MCF 10A (cell line): ENCODE measurements at regions not wholly inside any gene's neighbourhood (a gene's known extent, or its start where the extent isn't known, plus 50 kb on each side); places are given as distances from the start of the nearest gene placed in this dataset.

Experiments
- BruUV-seq: library from RNA; stranded (reverse); fragments of 400-500 nt; replicated peaks from 2 replicates; lab custom pipeline; 2021; lab: Mats Ljungman, UMichigan
- CTCF ChIA-PET: fragments of 300-600 bp; sonication (Branson Sonifier 250); formaldehyde crosslinking; extraction: SDS; loops from one replicate; lab custom pipeline; 2021; ENCODE audit warnings: antibody characterized with exemption, inconsistent platforms; lab: Yijun Ruan, JAX
- POLR2A ChIA-PET: fragments of 300-600, 350-650 bp; sonication (Branson Sonifier 250); formaldehyde crosslinking; extraction: SDS; loops from one replicate; lab custom pipeline; 2020; ENCODE audit warnings: antibody characterized with exemption, inconsistent platforms; lab: Yijun Ruan, JAX
- DNase-seq: peaks from one replicate; pipeline ENCODE4 v3.0.0-alpha.2; 2018; ENCODE audit not compliant: unreplicated experiment
- H3K27ac Mint-ChIP-seq: one replicate; pipeline ENCODE4 v1.8.0; 2022; ENCODE audit warnings: mild to moderate bottlenecking, low read depth, mixed read lengths; ENCODE audit not compliant: unreplicated experiment
- H3K27me3 Mint-ChIP-seq: one replicate; pipeline ENCODE4 v1.8.0; 2022; ENCODE audit warnings: mixed read lengths; ENCODE audit not compliant: insufficient read depth, unreplicated experiment
- H3K36me3 Mint-ChIP-seq: one replicate; pipeline ENCODE4 v1.8.0; 2022; ENCODE audit warnings: mild to moderate bottlenecking, moderate library complexity, mixed read lengths; ENCODE audit not compliant: insufficient read depth, unreplicated experiment
- H3K4me1 Mint-ChIP-seq: one replicate; pipeline ENCODE4 v1.8.0; 2022; ENCODE audit warnings: mixed read lengths; ENCODE audit not compliant: insufficient read depth, unreplicated experiment
- H3K4me3 Mint-ChIP-seq: one replicate; pipeline ENCODE4 v1.8.0; 2022; ENCODE audit warnings: mild to moderate bottlenecking, moderate library complexity, mixed read lengths; ENCODE audit not compliant: unreplicated experiment
- H3K9me3 Mint-ChIP-seq: one replicate; pipeline ENCODE4 v1.8.0; 2022; ENCODE audit warnings: mixed read lengths; ENCODE audit not compliant: unreplicated experiment
- CTCF ChIP-seq: fragments of 200-600 bp; IDR thresholded peaks from one replicate; pipeline ENCODE4 v1.8.0; 2022; ENCODE audit warnings: antibody characterized with exemption, mild to moderate bottlenecking; ENCODE audit not compliant: unreplicated experiment
- intact Hi-C: fragments of 100-400 bp; cut with micrococcal nuclease; formaldehyde crosslinking; loops from 2 replicates; pipeline ENCODE4 v1.14.1; 2022

- POLR2A ChIA-PET = interaction anchor here (0.8 kb wide), 1 partner anchor 44 kb away, joined by 3 read pairs; no protein-coding TSS in a partner anchor
Measured at GRCh38 chr20:24089576-24089975, 101.0 kb upstream of the GGTLC1 start.

GRCh38 chr20:24086121-24086520 is 97.5 kb upstream of the GGTLC1 start:
- no peaks in the 10 kb centered on the region for H3K4me1 Mint-ChIP-seq
- H3K36me3 Mint-ChIP-seq = no peaks in the 10 kb centered on the region
- POLR2A ChIA-PET = no interaction called here
- H3K27ac Mint-ChIP-seq = no peak overlapping the region
- no peaks in the 10 kb centered on the region for H3K27me3 Mint-ChIP-seq
- no peak for TF ChIP-seq CTCF
- no peak overlapping the region for H3K4me3 Mint-ChIP-seq
- H3K9me3 Mint-ChIP-seq = no peaks in the 10 kb centered on the region
- BruUV-seq = no TSS peak
- CTCF ChIA-PET = interaction anchor here (0.6 to 0.7 kb wide), 2 partner anchors 32 to 85 kb away, joined by 3 read pairs; no protein-coding TSS in a partner anchor
- intact Hi-C loops = no loop called here
- no peak for DNase-seq

More at GRCh38 chr20:24089576-24089975, 101.0 kb upstream of the GGTLC1 start:
- peaks cover 11% of the 10 kb centered on the region for H3K9me3 Mint-ChIP-seq
- DNase-seq = no peak
- H3K4me3 Mint-ChIP-seq = no peak overlapping the region
- TF ChIP-seq CTCF = no peak
- CTCF ChIA-PET = no interaction called here
- H3K4me1 Mint-ChIP-seq = no peaks in the 10 kb centered on the region
- H3K27ac Mint-ChIP-seq = no peak overlapping the region
- no peaks in the 10 kb centered on the region for H3K27me3 Mint-ChIP-seq
- H3K36me3 Mint-ChIP-seq = no peaks in the 10 kb centered on the region
- intact Hi-C loops = no loop called here
- BruUV-seq = no TSS peak

- POLR2A ChIA-PET = interaction anchor here (0.5 kb wide), 1 partner anchor 12 kb away, joined by 3 read pairs; no protein-coding TSS in a partner anchor
- H3K36me3 Mint-ChIP-seq = no peaks in the 10 kb centered on the region
- peaks cover 8% of the 10 kb centered on the region for H3K9me3 Mint-ChIP-seq
- intact Hi-C loops = no loop called here
- DNase-seq = no peak
- no peaks in the 10 kb centered on the region for H3K27me3 Mint-ChIP-seq
- no peak for TF ChIP-seq CTCF
- H3K4me1 Mint-ChIP-seq = no peaks in the 10 kb centered on the region
- no peak overlapping the region for H3K27ac Mint-ChIP-seq
- no peak overlapping the region for H3K4me3 Mint-ChIP-seq
- BruUV-seq = no TSS peak
- CTCF ChIA-PET = no interaction called here
Measured at GRCh38 chr20:24084281-24084680, 95.7 kb upstream of the GGTLC1 start.

- CTCF ChIA-PET = no interaction called here
- no TSS peak for BruUV-seq
- Mint-ChIP-seq H3K27ac (no peak overlapping the region), H3K4me1 (no peaks in the 10 kb centered on the region), H3K9me3 (peaks cover 34% of the 10 kb centered on the region), H3K36me3 (no peaks in the 10 kb centered on the region), H3K4me3 (no peak overlapping the region), H3K27me3 (no peaks in the 10 kb centered on the region)
- intact Hi-C loops = no loop called here
- no peak for TF ChIP-seq CTCF
- POLR2A ChIA-PET = interaction anchor here (1.0 kb wide), 1 partner anchor 13 kb away, joined by 3 read pairs; no protein-coding TSS in a partner anchor
- no peak for DNase-seq
Measured at GRCh38 chr20:24081077-24081476, 92.5 kb upstream of the GGTLC1 start.
